CD4-positive, alpha-beta T cell treated with Interleukin-2 at 100 ng/mL for 4 hours (primary cell): ENCODE measurements at regions not wholly inside any gene's neighbourhood (a gene's known extent, or its start where the extent isn't known, plus 50 kb on each side); places are given as distances from the start of the nearest gene placed in this dataset.
"Not testable (repeated sequence)": the region's sequence is repeated elsewhere in the genome, so short reads cannot be mapped to it uniquely, and the experiment has no call there.

Experiments
- DNase-seq: peaks from one replicate; pipeline ENCODE4 v3.0.0-alpha.2; 2020; ENCODE audit warnings: low spot score

DNA sequence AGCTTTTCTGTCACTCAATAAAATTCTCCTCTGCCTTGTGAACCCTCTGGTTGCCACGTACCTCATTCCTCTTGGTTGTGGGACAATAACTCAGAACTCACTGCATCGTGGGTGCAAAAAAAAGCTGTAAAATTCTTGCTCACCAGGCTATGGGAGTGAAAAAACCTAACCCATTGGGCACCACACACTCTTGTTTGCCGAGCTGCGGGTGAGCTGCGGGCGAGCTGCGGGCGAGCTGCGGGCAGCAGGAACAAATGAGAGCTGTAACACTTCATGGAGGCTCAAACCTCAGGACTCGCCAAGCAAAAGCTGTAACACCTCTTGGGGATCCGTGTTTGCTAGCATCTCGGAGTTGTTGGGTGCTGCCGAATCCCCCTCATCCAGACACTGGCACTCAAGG lies 641.3 kb upstream of the CHRM3 start:
- DNase-seq: no peak

DNA sequence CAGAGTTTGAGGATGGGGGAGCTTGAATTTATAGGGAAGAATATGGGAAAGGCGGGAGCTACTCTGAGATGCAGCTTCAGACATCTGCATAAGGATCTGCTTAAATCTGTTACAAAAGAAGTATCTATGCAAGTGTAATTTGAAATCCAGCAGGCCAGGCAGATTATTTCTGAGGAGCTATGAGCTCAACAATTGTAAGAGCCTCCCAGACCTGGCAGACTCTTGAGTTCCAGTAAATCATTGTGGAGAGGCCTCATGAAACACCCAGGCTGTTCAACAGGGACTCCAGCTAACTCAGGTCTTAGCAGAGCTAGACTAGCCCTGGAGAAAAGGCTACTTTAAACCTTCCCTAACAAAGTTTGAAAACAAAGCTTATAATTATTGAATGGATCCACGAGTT lies 647.5 kb upstream of the CHRM3 start:
- DNase-seq: no peak

DNA sequence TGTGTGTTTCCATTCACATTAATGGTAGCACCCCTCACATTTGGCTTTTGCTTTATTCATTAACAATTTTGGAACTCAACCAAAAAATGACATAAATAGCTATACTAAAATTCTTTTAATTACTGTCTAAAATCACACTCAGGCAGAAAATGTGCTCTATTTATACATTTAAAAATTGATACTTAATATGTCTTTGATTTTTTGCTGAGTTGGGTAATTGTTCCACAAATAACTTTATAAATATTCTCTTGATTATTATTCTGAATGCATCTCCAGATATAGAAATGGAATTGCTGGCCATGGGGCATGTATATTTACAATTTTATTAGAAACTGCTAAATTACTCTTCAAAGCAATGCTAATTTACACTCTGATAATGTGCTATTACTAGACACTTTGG lies 658.7 kb upstream of the CHRM3 start:
- no peak for DNase-seq

GRCh38 chr1:238722812-238723211 lies 663.6 kb upstream of the CHRM3 start:
- no peak for DNase-seq

GRCh38 chr1:238710697-238711096 lies 675.7 kb upstream of the CHRM3 start:
- DNase-seq: no peak

DNA sequence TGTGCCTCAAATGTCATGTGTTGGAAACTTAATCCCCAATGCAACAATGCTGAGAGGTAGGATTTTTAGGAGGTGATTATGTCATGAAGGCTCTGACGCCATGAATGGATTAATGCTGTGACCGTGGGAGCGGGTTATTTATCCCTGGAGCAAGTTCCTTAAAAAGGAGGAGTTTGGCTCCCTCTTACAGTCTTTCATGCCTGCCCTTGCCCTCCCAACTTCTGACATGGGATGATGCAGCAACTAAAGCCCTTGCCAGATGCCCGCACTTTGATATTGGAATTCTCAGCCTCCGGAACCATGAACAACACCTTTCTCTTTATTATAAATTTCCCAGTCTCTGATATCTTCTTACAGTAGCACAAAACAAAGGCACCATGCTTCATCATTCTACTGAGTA lies 685.3 kb upstream of the CHRM3 start:
- DNase-seq: no peak

- no peak for DNase-seq
Observed at GRCh38 chr1:238690415-238690814, 696.0 kb upstream of the CHRM3 start.

- not testable (repeated sequence) for DNase-seq
Observed at GRCh38 chr1:238684576-238684975, 701.8 kb upstream of the CHRM3 start.

GRCh38 chr1:238681451-238681850 lies 704.9 kb upstream of the CHRM3 start:
- DNase-seq: no peak

DNA sequence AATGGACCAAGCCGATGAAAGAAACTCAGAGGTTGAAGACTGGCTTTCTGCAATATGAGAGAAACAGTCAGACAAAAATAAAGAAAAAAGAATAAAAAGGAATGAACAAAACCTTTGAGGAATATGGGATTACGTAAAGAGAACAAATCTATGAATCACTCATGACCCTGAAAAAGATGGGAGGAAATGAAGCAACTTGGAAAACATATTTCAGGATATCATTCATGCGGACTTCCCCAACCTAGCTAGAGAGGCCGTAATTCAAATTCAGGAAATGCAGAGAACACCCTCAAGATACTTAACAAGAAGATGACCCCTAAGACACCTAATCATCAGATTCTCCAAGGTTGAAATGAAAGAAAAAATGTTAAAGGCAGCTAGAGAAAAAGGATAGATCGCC lies 705.3 kb upstream of the CHRM3 start:
- DNase-seq: no peak

DNA sequence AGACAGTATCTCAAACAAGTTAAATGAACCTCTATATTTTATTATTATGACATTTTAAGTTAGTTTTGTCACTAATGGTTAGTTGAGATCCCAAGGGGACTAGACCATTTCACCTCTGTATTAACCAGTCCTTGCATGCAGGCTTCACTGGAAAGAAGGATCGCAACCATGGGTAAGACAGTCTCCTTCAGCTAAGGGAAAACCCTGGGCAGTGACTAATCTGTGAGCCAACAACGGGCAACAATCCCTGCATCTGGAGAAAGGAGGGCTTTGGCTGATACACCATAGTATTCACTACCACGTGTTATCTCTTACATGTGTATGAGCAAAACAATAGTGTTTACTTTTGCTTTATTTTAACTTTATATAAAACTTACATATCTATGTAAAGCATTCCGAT lies 708.8 kb upstream of the CHRM3 start:
- no peak for DNase-seq

- no peak for DNase-seq
Observed at GRCh38 chr1:238675221-238675620, 711.1 kb upstream of the CHRM3 start.

DNA sequence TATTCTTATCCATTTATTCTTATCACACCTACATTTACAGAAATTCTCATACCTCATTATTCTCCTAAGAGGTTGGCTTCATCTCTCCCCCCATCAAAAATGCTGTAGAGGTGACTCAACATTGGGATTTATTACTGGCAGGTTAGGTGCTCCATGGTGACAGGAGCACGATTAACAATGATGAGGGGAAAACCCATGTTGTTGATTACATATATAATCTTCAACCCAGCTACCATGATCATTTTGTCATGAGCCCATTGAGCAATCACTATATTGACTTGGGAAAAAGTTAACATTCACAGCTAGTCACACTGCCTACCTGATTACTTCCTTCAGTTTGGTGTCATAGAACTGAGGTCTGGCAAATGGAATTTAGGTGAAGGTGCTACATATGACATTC lies 712.1 kb upstream of the CHRM3 start:
- no peak for DNase-seq

- DNase-seq: no peak
Observed at GRCh38 chr1:238673561-238673960, 712.8 kb upstream of the CHRM3 start.

DNA sequence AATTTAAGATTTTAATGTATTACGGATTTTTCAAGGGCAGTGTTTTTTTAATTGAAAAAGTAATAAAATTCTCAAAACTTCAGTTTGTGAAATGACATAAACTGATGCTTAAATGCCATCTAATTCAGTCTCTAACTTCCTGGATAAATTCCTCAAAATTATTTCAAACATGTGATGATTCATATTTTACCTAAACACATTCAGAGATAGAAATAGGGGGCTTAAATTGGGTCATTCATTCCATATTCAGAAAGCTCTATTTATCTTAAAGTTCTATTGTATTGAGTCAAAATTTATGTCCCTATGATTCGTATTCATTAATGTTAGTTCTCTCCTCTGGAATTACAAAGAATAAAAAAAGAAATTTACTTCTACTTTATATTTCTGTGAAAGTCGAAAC lies 713.6 kb upstream of the CHRM3 start:
- DNase-seq: no peak

- DNase-seq: no peak
Observed at GRCh38 chr1:238672262-238672661, 714.1 kb upstream of the CHRM3 start.

- DNase-seq: no peak
Observed at GRCh38 chr1:238664139-238664538, 722.2 kb upstream of the CHRM3 start.

DNA sequence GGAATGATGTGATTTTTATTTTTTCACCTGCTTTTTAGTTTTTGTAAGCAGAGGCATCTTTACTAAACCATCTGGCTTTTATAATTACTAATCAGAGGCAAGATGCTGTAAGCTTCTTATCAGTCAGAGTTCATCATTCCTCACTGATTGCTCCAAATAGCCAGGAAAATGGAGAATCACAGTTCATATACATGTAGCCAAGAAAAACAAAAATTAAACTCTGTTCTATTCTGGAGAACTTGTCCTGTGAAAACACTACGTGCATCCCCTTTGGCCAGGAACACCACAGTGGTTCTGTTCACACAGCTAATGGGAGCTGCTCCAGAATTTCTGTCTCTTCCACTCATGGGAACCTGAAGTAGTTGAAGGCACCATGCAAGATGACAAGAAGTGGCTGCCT lies 725.5 kb upstream of the CHRM3 start:
- DNase-seq: no peak

DNA sequence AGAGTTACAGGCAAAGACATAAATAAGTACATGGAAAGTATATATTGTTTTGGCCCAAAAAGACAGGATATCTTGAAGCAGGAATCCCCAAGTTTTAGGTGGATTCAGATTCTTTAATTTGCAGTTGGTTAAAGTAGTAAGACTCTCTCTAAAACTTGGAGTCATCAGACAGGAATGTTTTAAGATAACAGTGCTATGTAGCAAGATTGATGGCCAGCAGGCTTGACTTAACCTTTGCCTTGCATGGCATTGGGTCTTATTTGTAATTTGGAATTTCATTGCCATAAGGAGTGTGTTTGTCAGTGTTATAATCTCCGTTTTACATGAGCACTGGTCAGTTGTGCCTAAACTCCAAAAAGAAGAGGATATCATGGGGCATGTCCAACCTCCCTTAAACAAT lies 727.6 kb upstream of the CHRM3 start:
- DNase-seq: no peak

DNA sequence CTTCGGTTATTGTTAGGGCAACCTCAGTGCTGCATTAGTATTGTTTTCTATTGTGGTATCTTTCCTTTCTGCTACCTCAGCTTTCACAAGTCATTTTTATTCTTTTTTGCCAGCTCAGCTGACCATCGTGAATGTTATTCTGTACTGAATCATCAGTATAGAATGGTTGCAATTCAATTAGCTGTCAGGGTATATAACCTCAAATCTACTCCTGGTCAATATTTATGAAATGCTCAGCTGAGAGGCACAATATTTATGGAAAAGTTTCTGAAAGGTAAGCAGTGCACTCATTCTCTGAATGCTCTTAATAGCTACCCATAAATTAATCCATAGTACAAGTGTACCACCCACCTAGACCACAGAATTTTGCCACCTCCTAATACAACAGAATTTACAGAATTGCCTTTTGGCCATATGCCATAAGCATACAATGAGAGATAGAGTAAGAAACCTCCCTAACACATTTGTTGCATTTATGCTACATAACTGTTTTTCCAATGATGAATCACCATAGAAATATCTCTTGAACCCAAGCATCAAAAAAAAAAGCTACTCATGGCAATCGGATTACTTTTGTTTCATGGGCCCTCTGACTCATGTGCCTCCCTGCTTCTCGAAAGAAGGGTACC lies 732.6 kb upstream of the CHRM3 start:
- no peak for DNase-seq

DNA sequence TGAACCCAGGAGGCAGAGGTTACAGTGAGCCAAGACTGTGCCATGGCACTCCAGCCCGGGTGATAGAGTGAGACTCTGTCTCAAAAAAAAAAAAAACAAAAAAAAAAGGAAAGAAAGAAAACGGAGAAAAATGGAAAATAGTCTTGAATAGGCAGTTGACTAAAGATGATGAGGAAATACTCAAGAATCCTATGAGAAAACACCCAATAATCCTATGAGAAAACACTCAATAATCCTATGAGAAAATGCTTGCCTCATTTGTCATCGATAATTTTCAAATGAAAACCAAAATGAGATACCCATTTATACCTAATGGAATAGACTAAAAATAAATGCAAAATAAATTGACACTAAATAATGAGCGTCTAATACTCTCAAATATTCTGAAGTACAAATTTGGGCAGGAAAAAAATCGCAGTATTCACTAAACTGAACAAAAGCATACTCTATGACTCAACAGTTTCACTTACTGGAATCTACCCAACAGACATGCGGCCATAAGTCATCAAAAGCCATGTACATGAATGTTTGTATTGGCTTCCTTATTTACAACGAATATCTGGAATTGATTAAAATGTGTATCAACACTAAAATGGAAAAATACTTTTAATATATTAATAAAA lies 733.9 kb upstream of the CHRM3 start:
- DNase-seq: no peak

DNA sequence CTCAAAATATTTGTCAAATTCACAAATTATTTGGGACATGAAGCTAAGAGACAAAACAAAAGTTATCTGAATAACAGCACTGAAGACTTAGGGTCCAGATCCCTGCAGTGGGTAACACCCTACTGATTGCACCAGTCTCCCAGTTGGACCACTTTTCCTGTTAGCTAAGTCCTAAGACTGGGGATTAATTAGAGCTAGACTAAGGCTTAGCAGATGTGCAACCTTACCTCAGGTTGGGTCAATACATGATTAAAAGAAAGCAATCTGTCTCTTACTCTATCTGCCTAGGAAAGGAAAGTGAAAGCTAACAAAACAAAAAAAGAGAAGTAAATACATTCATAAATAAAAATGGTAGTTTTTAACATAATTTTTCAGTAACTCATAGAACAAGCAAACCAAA lies 737.2 kb upstream of the CHRM3 start:
- no peak for DNase-seq

DNA sequence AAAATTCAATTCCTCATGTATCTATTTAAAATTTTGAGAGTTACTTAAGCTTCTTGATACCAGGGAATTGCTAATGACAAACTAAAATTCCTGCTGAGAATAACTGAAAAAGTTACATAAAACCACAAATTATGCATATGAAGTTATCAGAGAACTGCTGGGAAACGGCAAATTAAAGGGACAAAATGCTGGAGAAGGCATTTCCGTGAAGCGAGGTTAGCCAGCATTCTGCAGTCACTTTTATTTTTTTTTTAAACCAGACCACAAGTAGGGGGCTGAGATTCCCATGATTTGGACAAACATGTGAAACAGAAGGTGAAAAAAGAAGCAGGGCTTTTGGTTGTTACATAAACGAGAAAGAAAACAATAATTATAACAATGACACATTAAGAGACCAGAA lies 737.6 kb upstream of the CHRM3 start:
- DNase-seq: no peak

GRCh38 chr1:238648296-238648695 lies 738.1 kb upstream of the CHRM3 start:
- DNase-seq: no peak
